ENCODE measurements at regions not wholly inside any gene's neighbourhood (a gene's known extent, or its start where the extent isn't known, plus 50 kb on each side); places are given as distances from the start of the nearest gene placed in this dataset.
"Not testable (repeated sequence)": the region's sequence is repeated elsewhere in the genome, so short reads cannot be mapped to it uniquely, and the experiment has no call there.

- H3K4me1 Mint-ChIP-seq (ENCODE audit: low read depth): no peaks in the 10 kb centered on the region
- peaks cover 5% of the 10 kb centered on the region for H3K9me3 Mint-ChIP-seq (ENCODE audit: insufficient read depth)
- ATAC-seq (no peak), DNase-seq (no peak)
- POLR2A ChIA-PET: no interaction called here
- CTCF ChIA-PET: no interaction called here
- H3K27me3 Mint-ChIP-seq (ENCODE audit: low read depth): no peaks in the 10 kb centered on the region
- H3K36me3 Mint-ChIP-seq (ENCODE audit: low read depth): no peaks in the 10 kb centered on the region
- no peak overlapping the region for H3K4me3 Mint-ChIP-seq
- H3K27ac Mint-ChIP-seq: no peak overlapping the region
Measured at GRCh38 chr18:38198956-38199355, 633.4 kb upstream of the CELF4 start.

DNA sequence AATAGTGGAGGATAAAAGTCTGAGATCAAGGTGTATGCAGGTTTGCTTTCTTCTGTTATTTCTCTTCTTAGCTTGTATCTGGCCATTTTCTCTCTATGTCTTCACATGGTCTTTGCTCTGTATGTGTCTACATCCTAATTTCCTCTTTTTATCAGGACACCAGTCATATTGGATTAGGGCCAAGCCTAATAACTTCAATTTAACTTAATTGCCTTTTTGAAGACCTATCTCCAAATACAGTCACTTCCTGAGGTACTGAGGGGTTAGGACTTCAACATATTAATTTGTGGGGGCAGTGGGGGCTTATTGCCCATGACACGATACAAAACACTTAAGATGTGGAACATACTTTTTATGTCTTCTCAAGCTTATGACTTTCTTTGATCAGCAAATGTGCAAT, 632.9 kb upstream of the CELF4 start:
- no peak overlapping the region for H3K27ac Mint-ChIP-seq
- POLR2A ChIA-PET: no interaction called here
- DNase-seq (no peak), ATAC-seq (no peak)
- peaks cover 5% of the 10 kb centered on the region for H3K9me3 Mint-ChIP-seq (ENCODE audit: insufficient read depth)
- no peak overlapping the region for H3K4me3 Mint-ChIP-seq
- no peaks in the 10 kb centered on the region for H3K36me3 Mint-ChIP-seq (ENCODE audit: low read depth)
- no peaks in the 10 kb centered on the region for H3K27me3 Mint-ChIP-seq (ENCODE audit: low read depth)
- no peaks in the 10 kb centered on the region for H3K4me1 Mint-ChIP-seq (ENCODE audit: low read depth)
- CTCF ChIA-PET: no interaction called here

GRCh38 chr18:38186491-38186890, 620.9 kb upstream of the CELF4 start:
- POLR2A ChIA-PET: no interaction called here

GRCh38 chr18:38174594-38174993, 609.0 kb upstream of the CELF4 start:
- DNase-seq (no peak), ATAC-seq (no peak)
- ChIA-PET CTCF (no interaction called here), POLR2A (no interaction called here)
- no peaks in the 10 kb centered on the region for H3K36me3 Mint-ChIP-seq (ENCODE audit: low read depth)
- H3K27ac Mint-ChIP-seq: no peak overlapping the region
- H3K27me3 Mint-ChIP-seq (ENCODE audit: low read depth): no peaks in the 10 kb centered on the region
- H3K4me3 Mint-ChIP-seq: no peak overlapping the region
- no peaks in the 10 kb centered on the region for H3K4me1 Mint-ChIP-seq (ENCODE audit: low read depth)
- no peaks in the 10 kb centered on the region for H3K9me3 Mint-ChIP-seq (ENCODE audit: insufficient read depth)

More at GRCh38 chr18:38186491-38186890, 620.9 kb upstream of the CELF4 start:
- Mint-ChIP-seq H3K4me3 (no peak overlapping the region), H3K4me1 (ENCODE audit: low read depth) (no peaks in the 10 kb centered on the region), H3K27me3 (ENCODE audit: low read depth) (no peaks in the 10 kb centered on the region), H3K27ac (no peak overlapping the region), H3K36me3 (ENCODE audit: low read depth) (no peaks in the 10 kb centered on the region), H3K9me3 (ENCODE audit: insufficient read depth) (no peaks in the 10 kb centered on the region)
- no peak for ATAC-seq
- DNase-seq: no peak
- CTCF ChIA-PET: no interaction called here

DNA sequence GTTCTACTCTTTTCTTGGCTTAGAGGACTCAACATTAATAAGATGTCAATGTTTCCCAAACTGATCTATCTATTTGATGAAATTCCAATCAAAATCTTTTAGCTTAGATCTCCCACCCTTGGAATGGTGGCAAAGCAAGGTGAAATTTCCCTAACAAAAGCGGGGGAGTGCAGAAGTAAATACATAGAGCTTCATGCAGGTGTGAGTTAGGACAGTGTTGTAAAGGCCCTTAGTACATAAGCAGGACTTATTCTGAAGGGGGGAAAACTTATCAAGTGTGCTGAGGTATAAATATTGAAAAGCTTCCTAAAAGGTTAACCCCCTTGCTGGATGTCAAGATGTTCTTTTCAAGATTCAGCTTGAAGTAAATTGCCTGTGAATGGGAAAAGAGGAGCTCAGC, 608.6 kb upstream of the CELF4 start:
- DNase-seq (no peak), ATAC-seq (no peak)
- Mint-ChIP-seq H3K27me3 (ENCODE audit: low read depth) (no peaks in the 10 kb centered on the region), H3K4me1 (ENCODE audit: low read depth) (no peaks in the 10 kb centered on the region), H3K9me3 (ENCODE audit: insufficient read depth) (no peaks in the 10 kb centered on the region), H3K36me3 (ENCODE audit: low read depth) (no peaks in the 10 kb centered on the region), H3K27ac (no peak overlapping the region), H3K4me3 (no peak overlapping the region)
- CTCF ChIA-PET: no interaction called here
- POLR2A ChIA-PET: no interaction called here

DNA sequence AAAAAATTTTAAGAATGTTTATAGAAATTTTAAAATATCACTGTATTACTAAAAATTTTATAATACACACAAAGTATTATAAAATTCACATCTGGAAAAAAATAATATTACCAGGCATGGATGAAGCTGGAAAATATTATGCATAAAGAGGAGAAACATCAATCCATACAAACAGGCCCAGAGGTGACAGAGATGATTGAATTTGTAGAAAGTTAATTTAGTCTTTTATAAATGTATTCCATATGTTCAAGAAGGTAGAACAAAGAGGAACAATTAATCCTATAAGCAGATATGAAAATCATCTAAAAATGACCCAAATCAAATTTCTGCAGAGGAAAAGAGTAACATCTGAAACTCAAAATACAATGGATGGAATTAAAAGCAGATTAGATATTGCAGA, 605.2 kb upstream of the CELF4 start:
- ChIA-PET POLR2A (no interaction called here), CTCF (no interaction called here)
- Mint-ChIP-seq H3K36me3 (ENCODE audit: low read depth) (no peaks in the 10 kb centered on the region), H3K27me3 (ENCODE audit: low read depth) (no peaks in the 10 kb centered on the region), H3K27ac (no peak overlapping the region), H3K4me1 (ENCODE audit: low read depth) (no peaks in the 10 kb centered on the region), H3K9me3 (ENCODE audit: insufficient read depth) (no peaks in the 10 kb centered on the region), H3K4me3 (no peak overlapping the region)
- DNase-seq: no peak
- ATAC-seq: no peak

DNA sequence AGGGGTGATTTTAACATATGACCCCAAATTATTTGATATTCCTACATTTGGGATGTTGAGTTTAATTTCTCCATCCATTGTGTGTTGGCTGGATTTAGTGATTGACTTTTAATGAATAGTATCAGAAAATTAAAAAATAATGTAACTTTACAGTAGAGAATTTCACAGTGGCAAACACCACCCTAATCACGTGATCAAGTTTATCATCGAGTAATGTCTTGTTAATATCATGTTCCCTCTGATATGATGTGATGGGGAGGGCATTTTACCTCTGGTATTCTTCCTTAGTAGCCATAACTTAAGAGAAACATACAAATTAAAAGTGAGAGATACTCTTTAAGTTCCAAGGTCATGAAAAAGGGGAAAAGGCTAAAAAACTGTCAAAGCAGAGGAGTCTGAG, 602.0 kb upstream of the CELF4 start:
- H3K27ac Mint-ChIP-seq: no peak overlapping the region
- CTCF ChIA-PET: no interaction called here
- no peaks in the 10 kb centered on the region for H3K9me3 Mint-ChIP-seq (ENCODE audit: insufficient read depth)
- no peaks in the 10 kb centered on the region for H3K27me3 Mint-ChIP-seq (ENCODE audit: low read depth)
- no peak overlapping the region for H3K4me3 Mint-ChIP-seq
- ATAC-seq (no peak), DNase-seq (no peak)
- no peaks in the 10 kb centered on the region for H3K36me3 Mint-ChIP-seq (ENCODE audit: low read depth)
- POLR2A ChIA-PET: no interaction called here
- H3K4me1 Mint-ChIP-seq (ENCODE audit: low read depth): no peaks in the 10 kb centered on the region

GRCh38 chr18:38153116-38153515, 587.5 kb upstream of the CELF4 start:
- not testable (repeated sequence) for H3K27me3 Mint-ChIP-seq (ENCODE audit: low read depth)

GRCh38 chr18:38116716-38117115, 551.1 kb upstream of the CELF4 start:
- CTCF ChIA-PET: no interaction called here
- POLR2A ChIA-PET: no interaction called here
- Mint-ChIP-seq H3K4me3 (no peak overlapping the region), H3K36me3 (ENCODE audit: low read depth) (no peaks in the 10 kb centered on the region), H3K9me3 (ENCODE audit: insufficient read depth) (peaks cover 8% of the 10 kb centered on the region), H3K27me3 (ENCODE audit: low read depth) (no peaks in the 10 kb centered on the region), H3K27ac (no peak overlapping the region), H3K4me1 (ENCODE audit: low read depth) (no peaks in the 10 kb centered on the region)
- DNase-seq (no peak), ATAC-seq (no peak)

More at GRCh38 chr18:38153116-38153515, 587.5 kb upstream of the CELF4 start:
- H3K36me3 Mint-ChIP-seq (ENCODE audit: low read depth); H3K4me3 Mint-ChIP-seq; POLR2A ChIA-PET; H3K27ac Mint-ChIP-seq; CTCF ChIA-PET; DNase-seq; H3K4me1 Mint-ChIP-seq (ENCODE audit: low read depth); ATAC-seq: not testable (repeated sequence)
- peaks cover 14% of the 10 kb centered on the region for H3K9me3 Mint-ChIP-seq (ENCODE audit: insufficient read depth)

DNA sequence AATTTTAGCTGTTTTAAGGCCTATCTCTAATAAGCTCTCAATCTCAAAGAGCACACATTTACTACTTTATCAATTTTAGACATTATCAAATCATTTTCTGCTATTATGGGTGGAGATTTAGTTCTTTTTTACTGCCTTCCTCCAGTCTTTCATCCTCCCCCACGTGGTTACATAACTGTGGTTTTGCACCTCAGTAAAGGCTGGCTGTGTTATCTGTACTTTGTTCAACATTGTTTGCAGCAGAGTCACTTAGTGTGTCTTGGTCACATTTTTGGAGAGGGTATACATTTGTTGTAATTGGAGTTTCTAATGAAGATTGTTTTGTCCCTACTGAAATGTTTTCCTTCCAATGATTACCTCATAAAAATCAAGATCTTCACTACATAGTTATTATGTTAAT, 549.6 kb upstream of the CELF4 start:
- POLR2A ChIA-PET: no interaction called here
- DNase-seq (no peak), ATAC-seq (no peak)
- CTCF ChIA-PET: no interaction called here
- no peaks in the 10 kb centered on the region for H3K27me3 Mint-ChIP-seq (ENCODE audit: low read depth)
- H3K4me3 Mint-ChIP-seq: no peak overlapping the region
- H3K27ac Mint-ChIP-seq: no peak overlapping the region
- peaks cover 8% of the 10 kb centered on the region for H3K9me3 Mint-ChIP-seq (ENCODE audit: insufficient read depth)
- no peaks in the 10 kb centered on the region for H3K4me1 Mint-ChIP-seq (ENCODE audit: low read depth)
- H3K36me3 Mint-ChIP-seq (ENCODE audit: low read depth): no peaks in the 10 kb centered on the region

DNA sequence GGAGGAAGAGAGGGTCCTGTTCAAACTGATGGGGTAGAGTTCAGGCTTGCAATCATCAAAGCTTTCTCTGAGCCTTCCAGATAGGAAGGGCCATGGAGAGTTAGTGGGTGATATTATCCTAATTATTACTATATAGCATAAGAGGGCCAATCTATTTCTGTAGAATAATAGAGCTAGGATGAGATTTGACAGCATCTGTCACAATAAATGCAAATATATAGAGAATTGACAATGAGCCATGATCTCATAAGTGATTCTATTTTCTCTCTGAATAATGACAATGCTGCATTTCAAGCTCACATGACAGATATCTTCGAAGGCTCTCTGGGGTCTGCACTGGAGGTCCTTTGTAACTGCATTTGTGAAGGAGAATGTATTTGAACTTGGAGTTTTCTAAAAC, 521.9 kb upstream of the CELF4 start:
- no peak overlapping the region for H3K27ac Mint-ChIP-seq
- DNase-seq (no peak), ATAC-seq (no peak)
- H3K4me3 Mint-ChIP-seq: no peak overlapping the region
- H3K4me1 Mint-ChIP-seq (ENCODE audit: low read depth): no peaks in the 10 kb centered on the region
- CTCF ChIA-PET: no interaction called here
- POLR2A ChIA-PET: no interaction called here
- no peaks in the 10 kb centered on the region for H3K9me3 Mint-ChIP-seq (ENCODE audit: insufficient read depth)
- H3K36me3 Mint-ChIP-seq (ENCODE audit: low read depth): no peaks in the 10 kb centered on the region
- no peaks in the 10 kb centered on the region for H3K27me3 Mint-ChIP-seq (ENCODE audit: low read depth)

DNA sequence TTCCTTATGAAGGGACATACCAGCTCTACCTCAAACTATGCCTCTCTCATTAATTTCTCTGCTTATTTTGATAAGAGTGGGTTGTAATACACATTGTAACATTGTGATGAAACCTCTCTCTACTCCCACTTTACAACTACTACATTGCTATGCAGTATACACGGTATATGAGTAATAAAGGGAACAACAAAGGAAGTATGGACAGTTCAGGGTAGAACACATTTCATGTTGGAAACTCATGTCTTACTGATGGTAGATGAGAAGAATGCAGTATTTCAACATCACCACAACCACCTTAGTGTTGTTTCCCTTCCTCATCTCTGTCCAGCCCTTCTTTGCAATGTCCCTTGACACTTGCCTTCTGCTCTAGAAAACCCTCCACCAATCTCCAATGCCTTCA, 515.9 kb upstream of the CELF4 start:
- H3K27ac Mint-ChIP-seq: no peak overlapping the region
- ATAC-seq (no peak), DNase-seq (no peak)
- ChIA-PET POLR2A (no interaction called here), CTCF (no interaction called here)
- no peaks in the 10 kb centered on the region for H3K4me1 Mint-ChIP-seq (ENCODE audit: low read depth)
- no peaks in the 10 kb centered on the region for H3K36me3 Mint-ChIP-seq (ENCODE audit: low read depth)
- H3K4me3 Mint-ChIP-seq: no peak overlapping the region
- no peaks in the 10 kb centered on the region for H3K9me3 Mint-ChIP-seq (ENCODE audit: insufficient read depth)
- H3K27me3 Mint-ChIP-seq (ENCODE audit: low read depth): no peaks in the 10 kb centered on the region

DNA sequence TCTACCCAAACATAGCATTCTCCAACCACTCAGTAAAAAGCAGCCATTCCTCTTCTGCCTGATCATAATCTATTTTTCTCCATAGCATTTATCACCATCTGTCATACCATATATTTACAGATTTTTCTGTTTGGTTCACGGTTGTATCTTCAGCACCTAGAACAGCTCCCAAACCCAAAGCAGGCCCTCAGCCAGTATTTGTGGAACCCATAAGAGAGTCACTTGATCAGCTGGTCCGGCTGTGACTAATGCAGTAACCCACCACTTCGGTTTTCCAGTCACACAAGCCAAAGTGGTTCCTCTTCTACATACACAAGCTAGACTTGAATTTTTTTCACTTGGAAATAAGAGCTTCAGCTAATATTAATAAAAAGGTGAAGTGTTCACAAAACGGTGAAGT, 511.6 kb upstream of the CELF4 start:
- no peaks in the 10 kb centered on the region for H3K27me3 Mint-ChIP-seq (ENCODE audit: low read depth)
- ATAC-seq (no peak), DNase-seq (no peak)
- no peaks in the 10 kb centered on the region for H3K36me3 Mint-ChIP-seq (ENCODE audit: low read depth)
- H3K4me1 Mint-ChIP-seq (ENCODE audit: low read depth): no peaks in the 10 kb centered on the region
- CTCF ChIA-PET: no interaction called here
- POLR2A ChIA-PET: no interaction called here
- H3K9me3 Mint-ChIP-seq (ENCODE audit: insufficient read depth): no peaks in the 10 kb centered on the region
- no peak overlapping the region for H3K27ac Mint-ChIP-seq
- no peak overlapping the region for H3K4me3 Mint-ChIP-seq
